Adrenal gland (tissue), 5 donors: ENCODE measurements at regions not wholly inside any gene's neighbourhood (a gene's known extent, or its start where the extent isn't known, plus 50 kb on each side); places are given as distances from the start of the nearest gene placed in this dataset.

Source experiments
- POLR2A ChIP-seq, 2 donors: fragments of 450-650 bp; IDR thresholded peaks; one replicate each; pipeline ENCODE4 v1.6.1; 2017; ENCODE audit warnings: antibody characterized with exemption in 2 of 2, mild to moderate bottlenecking in 2 of 2, moderate library complexity in 1 of 2
- TF ChIP-seq, protein P1 (sequence below), 6 experiments: fragments of 450-650 bp in 4 of 6; fragments of 200-600 bp in 2 of 6; sonication (generic) in 1 of 6; IDR thresholded peaks; 1 replicate in 5 of 6; 2 replicates in 1 of 6; pipeline versions ENCODE4 v1.5.1 to v1.8.0; 2016 to 2021; ENCODE audit warnings: antibody characterized with exemption in 6 of 6, mild to moderate bottlenecking in 2 of 6, moderate library complexity in 1 of 6
- donor health status: DM: no; HTN: no; CAD: no.

DNA sequence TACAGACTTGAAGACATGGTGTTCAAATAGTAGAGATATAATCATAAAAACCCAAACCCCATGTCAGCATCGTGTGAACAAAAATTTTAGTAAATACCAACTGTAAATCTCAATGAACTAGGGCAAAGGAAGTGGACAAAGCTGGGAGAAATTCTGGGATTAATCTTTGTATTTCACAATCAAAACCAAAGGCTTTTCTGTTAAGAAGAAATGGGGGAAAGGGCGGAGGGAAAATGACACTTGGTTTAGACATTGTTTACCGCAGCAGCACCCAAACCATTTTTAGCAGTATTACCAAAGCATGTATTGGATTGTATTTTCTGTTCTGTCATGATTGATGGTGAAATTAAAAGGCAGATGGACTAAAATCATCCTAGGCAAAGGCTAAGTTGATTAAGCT lies 134.2 kb upstream of the PRSS3 start:
- TF ChIP-seq, protein P1, sequence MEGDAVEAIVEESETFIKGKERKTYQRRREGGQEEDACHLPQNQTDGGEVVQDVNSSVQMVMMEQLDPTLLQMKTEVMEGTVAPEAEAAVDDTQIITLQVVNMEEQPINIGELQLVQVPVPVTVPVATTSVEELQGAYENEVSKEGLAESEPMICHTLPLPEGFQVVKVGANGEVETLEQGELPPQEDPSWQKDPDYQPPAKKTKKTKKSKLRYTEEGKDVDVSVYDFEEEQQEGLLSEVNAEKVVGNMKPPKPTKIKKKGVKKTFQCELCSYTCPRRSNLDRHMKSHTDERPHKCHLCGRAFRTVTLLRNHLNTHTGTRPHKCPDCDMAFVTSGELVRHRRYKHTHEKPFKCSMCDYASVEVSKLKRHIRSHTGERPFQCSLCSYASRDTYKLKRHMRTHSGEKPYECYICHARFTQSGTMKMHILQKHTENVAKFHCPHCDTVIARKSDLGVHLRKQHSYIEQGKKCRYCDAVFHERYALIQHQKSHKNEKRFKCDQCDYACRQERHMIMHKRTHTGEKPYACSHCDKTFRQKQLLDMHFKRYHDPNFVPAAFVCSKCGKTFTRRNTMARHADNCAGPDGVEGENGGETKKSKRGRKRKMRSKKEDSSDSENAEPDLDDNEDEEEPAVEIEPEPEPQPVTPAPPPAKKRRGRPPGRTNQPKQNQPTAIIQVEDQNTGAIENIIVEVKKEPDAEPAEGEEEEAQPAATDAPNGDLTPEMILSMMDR (IDR thresholded peaks at IDR 0.05), result no peak
- no peak for TF ChIP-seq POLR2A (IDR thresholded peaks at IDR 0.05)
